ENCODE measurements at regions not wholly inside any gene's neighbourhood (a gene's known extent, or its start where the extent isn't known, plus 50 kb on each side); places are given as distances from the start of the nearest gene placed in this dataset.

DNA sequence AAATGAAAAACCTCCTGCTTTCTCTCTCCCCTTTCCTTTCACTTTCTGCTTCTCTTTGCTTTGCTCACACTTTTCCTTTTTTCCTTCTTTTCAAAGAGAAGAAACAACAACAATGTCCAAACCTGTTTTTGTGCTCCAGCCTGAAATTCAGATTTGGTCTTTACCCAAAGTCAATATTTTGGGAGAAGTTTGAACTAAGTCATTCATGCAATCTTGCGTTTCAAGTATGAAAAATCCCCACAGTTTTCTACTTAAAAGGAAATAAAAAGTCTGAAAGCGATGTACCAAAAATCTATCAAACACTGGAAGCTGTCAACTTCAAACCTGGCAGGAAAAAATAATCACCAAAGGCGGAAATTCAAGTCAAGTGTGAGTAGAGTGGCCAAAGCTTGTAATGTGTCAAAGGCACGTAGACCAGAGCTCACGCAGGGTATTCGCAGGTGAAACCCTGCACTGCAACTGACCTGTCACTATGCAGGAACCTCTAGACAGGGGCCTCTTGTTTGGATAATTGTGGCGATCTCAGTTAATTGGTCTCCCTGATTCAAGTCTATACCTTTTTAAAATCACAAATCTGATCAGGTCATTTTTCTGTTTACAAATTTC, 118.8 kb upstream of the GALNT15 start:
- TF ChIP-seq, protein P1, sequence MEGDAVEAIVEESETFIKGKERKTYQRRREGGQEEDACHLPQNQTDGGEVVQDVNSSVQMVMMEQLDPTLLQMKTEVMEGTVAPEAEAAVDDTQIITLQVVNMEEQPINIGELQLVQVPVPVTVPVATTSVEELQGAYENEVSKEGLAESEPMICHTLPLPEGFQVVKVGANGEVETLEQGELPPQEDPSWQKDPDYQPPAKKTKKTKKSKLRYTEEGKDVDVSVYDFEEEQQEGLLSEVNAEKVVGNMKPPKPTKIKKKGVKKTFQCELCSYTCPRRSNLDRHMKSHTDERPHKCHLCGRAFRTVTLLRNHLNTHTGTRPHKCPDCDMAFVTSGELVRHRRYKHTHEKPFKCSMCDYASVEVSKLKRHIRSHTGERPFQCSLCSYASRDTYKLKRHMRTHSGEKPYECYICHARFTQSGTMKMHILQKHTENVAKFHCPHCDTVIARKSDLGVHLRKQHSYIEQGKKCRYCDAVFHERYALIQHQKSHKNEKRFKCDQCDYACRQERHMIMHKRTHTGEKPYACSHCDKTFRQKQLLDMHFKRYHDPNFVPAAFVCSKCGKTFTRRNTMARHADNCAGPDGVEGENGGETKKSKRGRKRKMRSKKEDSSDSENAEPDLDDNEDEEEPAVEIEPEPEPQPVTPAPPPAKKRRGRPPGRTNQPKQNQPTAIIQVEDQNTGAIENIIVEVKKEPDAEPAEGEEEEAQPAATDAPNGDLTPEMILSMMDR (IDR thresholded peaks at IDR 0.05; ENCODE audit: extremely low read depth, insufficient read depth, missing control alignments) = no peak
- in situ Hi-C loops (cut with MboI; ENCODE audit: low pct_unique_long_range_greater_than_20kb, low sequenced_read_pairs, unreplicated experiment) = loop anchor here (10.0 kb wide), 1 partner anchor 189 kb away; no protein-coding TSS in a partner anchor
- no peak for DNase-seq (ENCODE audit: low spot score)

DNA sequence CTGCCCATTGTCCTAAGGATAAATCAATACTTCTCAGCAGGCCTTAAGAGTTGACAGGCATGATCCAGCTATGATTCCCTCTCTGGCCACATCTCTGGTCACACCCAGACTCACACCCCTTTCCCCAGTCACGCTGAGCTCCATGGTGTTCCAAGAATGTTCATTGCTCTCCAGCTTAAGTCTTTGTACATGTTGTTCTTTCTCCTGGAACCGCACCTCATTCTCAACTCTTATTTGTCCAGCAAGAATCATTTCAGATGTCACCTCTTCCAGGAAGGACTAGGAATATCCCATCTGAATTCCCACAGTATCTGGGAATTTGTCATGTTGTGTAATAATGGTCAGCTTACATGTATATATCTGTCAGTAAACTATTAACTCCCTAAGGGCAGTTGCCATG, 118.3 kb upstream of the GALNT15 start:
- TF ChIP-seq, protein P1 (IDR thresholded peaks at IDR 0.05; ENCODE audit: extremely low read depth, insufficient read depth, missing control alignments) = no peak
- no peak for DNase-seq (ENCODE audit: low spot score)
- in situ Hi-C loops (cut with MboI; ENCODE audit: low pct_unique_long_range_greater_than_20kb, low sequenced_read_pairs, unreplicated experiment) = loop anchor here (10.0 kb wide), 1 partner anchor 189 kb away; no protein-coding TSS in a partner anchor

GRCh38 chr3:16058521-16058920, 116.0 kb upstream of the GALNT15 start:
- TF ChIP-seq, protein P1 (IDR thresholded peaks at IDR 0.05; ENCODE audit: extremely low read depth, insufficient read depth, missing control alignments) = no peak
- in situ Hi-C loops (cut with MboI; ENCODE audit: low pct_unique_long_range_greater_than_20kb, low sequenced_read_pairs, unreplicated experiment) = loop anchor here (10.0 kb wide), 1 partner anchor 186 kb away; no protein-coding TSS in a partner anchor
- no peak for DNase-seq (ENCODE audit: low spot score)

DNA sequence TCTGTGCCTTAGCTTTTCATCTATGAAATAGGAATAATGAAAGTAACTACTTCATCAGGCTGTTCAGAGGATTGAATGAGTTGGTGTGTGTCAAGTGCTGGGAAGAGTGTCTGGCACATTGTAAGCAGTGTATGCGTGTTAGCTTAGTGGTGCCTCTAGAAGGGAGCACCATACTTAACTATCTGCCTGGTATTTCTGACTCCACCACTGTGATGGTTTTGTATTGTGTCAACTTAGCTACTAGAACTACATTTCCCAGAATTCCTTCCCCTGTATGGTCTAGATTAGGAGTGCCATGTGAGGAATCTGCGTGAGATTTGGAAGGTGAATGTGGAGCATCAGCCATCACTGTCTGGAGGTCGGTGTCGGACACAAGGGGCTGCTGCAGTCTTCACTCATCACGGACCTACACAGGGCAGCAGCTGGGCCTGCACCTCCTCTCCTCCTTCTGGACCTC, 115.4 kb upstream of the GALNT15 start:
- in situ Hi-C loops (cut with MboI; ENCODE audit: low pct_unique_long_range_greater_than_20kb, low sequenced_read_pairs, unreplicated experiment) = loop anchor here (10.0 kb wide), 1 partner anchor 186 kb away; no protein-coding TSS in a partner anchor
- TF ChIP-seq, protein P1 (IDR thresholded peaks at IDR 0.05; ENCODE audit: extremely low read depth, insufficient read depth, missing control alignments) = no peak
- DNase-seq (ENCODE audit: low spot score) = no peak

GRCh38 chr3:16059711-16060357, 114.6 kb upstream of the GALNT15 start:
- TF ChIP-seq, protein P1 (IDR thresholded peaks at IDR 0.05; ENCODE audit: extremely low read depth, insufficient read depth, missing control alignments) = no peak
- in situ Hi-C loops (cut with MboI; ENCODE audit: low pct_unique_long_range_greater_than_20kb, low sequenced_read_pairs, unreplicated experiment) = loop anchor here (10.0 kb wide), 1 partner anchor 185 kb away; no protein-coding TSS in a partner anchor
- DNase-seq (ENCODE audit: low spot score) = no peak

- TF ChIP-seq, protein P1 (IDR thresholded peaks at IDR 0.05; ENCODE audit: extremely low read depth, insufficient read depth, missing control alignments) = no peak
- in situ Hi-C loops (cut with MboI; ENCODE audit: low pct_unique_long_range_greater_than_20kb, low sequenced_read_pairs, unreplicated experiment) = no loop called here
- DNase-seq (ENCODE audit: low spot score) = no peak
These were observed 114.1 kb upstream of the GALNT15 start for GRCh38 chr3:16060358-16060852.
